ENCODE measurements at regions not wholly inside any gene's neighbourhood (a gene's known extent, or its start where the extent isn't known, plus 50 kb on each side); places are given as distances from the start of the nearest gene placed in this dataset.

GRCh38 chr14:53390008-53390407, 236.9 kb upstream of the DDHD1 start:
- peaks cover 0 to 4% (median 2%) of the 10 kb centered on the region in 5 donors for H3K9me3 ChIP-seq (ENCODE audit: control insufficient read depth in 5 of 5, low read length in 5 of 5)
- H3K4me3 ChIP-seq (ENCODE audit: low read depth in 1 of 5, low read length in 5 of 5): no peak overlapping the region
- H3K4me1 ChIP-seq (ENCODE audit: control insufficient read depth in 5 of 5, insufficient read depth in 5 of 5, low read length in 5 of 5): no peaks in the 10 kb centered on the region
- no peak overlapping the region for H3K9ac ChIP-seq (ENCODE audit: low read length in 5 of 5)
- no peaks in the 10 kb centered on the region for H3K27me3 ChIP-seq (ENCODE audit: control insufficient read depth in 5 of 5, insufficient read depth in 4 of 5, low read length in 5 of 5)
- no peak overlapping the region for H3K27ac ChIP-seq (ENCODE audit: low read depth, low read length)
- no peaks in the 10 kb centered on the region for H3K36me3 ChIP-seq (ENCODE audit: control insufficient read depth in 5 of 5, insufficient read depth in 5 of 5, low read length in 5 of 5)

- H3K9me3 ChIP-seq (ENCODE audit: control insufficient read depth in 5 of 5, low read length in 5 of 5): no peaks in the 10 kb centered on the region
- H3K27me3 ChIP-seq (ENCODE audit: control insufficient read depth in 5 of 5, insufficient read depth in 4 of 5, low read length in 5 of 5): no peaks in the 10 kb centered on the region
- no peak overlapping the region for H3K9ac ChIP-seq (ENCODE audit: low read length in 5 of 5)
- H3K4me3 ChIP-seq (ENCODE audit: low read depth in 1 of 5, low read length in 5 of 5): no peak overlapping the region
- no peak overlapping the region for H3K27ac ChIP-seq (ENCODE audit: low read depth, low read length)
- no peaks in the 10 kb centered on the region for H3K36me3 ChIP-seq (ENCODE audit: control insufficient read depth in 5 of 5, insufficient read depth in 5 of 5, low read length in 5 of 5)
- no peaks in the 10 kb centered on the region for H3K4me1 ChIP-seq (ENCODE audit: control insufficient read depth in 5 of 5, insufficient read depth in 5 of 5, low read length in 5 of 5)
Measured at GRCh38 chr14:53389202-53389601, 236.1 kb upstream of the DDHD1 start.

GRCh38 chr14:53386362-53386761, 233.2 kb upstream of the DDHD1 start:
- H3K27ac ChIP-seq (ENCODE audit: low read depth, low read length): no peak overlapping the region
- no peaks in the 10 kb centered on the region for H3K4me1 ChIP-seq (ENCODE audit: control insufficient read depth in 5 of 5, insufficient read depth in 5 of 5, low read length in 5 of 5)
- no peak overlapping the region for H3K4me3 ChIP-seq (ENCODE audit: low read depth in 1 of 5, low read length in 5 of 5)
- H3K9me3 ChIP-seq (ENCODE audit: control insufficient read depth in 5 of 5, low read length in 5 of 5): no peaks in the 10 kb centered on the region
- no peak overlapping the region for H3K9ac ChIP-seq (ENCODE audit: low read length in 5 of 5)
- no peaks in the 10 kb centered on the region for H3K36me3 ChIP-seq (ENCODE audit: control insufficient read depth in 5 of 5, insufficient read depth in 5 of 5, low read length in 5 of 5)
- H3K27me3 ChIP-seq (ENCODE audit: control insufficient read depth in 5 of 5, insufficient read depth in 4 of 5, low read length in 5 of 5): no peaks in the 10 kb centered on the region

- no peak overlapping the region for H3K4me3 ChIP-seq (ENCODE audit: low read depth in 1 of 5, low read length in 5 of 5)
- H3K27ac ChIP-seq (ENCODE audit: low read depth, low read length): no peak overlapping the region
- no peak overlapping the region for H3K9ac ChIP-seq (ENCODE audit: low read length in 5 of 5)
- H3K36me3 ChIP-seq (ENCODE audit: control insufficient read depth in 5 of 5, insufficient read depth in 5 of 5, low read length in 5 of 5): no peaks in the 10 kb centered on the region
- no peaks in the 10 kb centered on the region for H3K4me1 ChIP-seq (ENCODE audit: control insufficient read depth in 5 of 5, insufficient read depth in 5 of 5, low read length in 5 of 5)
- H3K9me3 ChIP-seq (ENCODE audit: control insufficient read depth in 5 of 5, low read length in 5 of 5): no peaks in the 10 kb centered on the region
- H3K27me3 ChIP-seq (ENCODE audit: control insufficient read depth in 5 of 5, insufficient read depth in 4 of 5, low read length in 5 of 5): no peaks in the 10 kb centered on the region
Measured at GRCh38 chr14:53384536-53384935, 231.4 kb upstream of the DDHD1 start.

- no peak overlapping the region for H3K27ac ChIP-seq (ENCODE audit: low read depth, low read length)
- no peaks in the 10 kb centered on the region for H3K27me3 ChIP-seq (ENCODE audit: control insufficient read depth in 5 of 5, insufficient read depth in 4 of 5, low read length in 5 of 5)
- H3K36me3 ChIP-seq (ENCODE audit: control insufficient read depth in 5 of 5, insufficient read depth in 5 of 5, low read length in 5 of 5): no peaks in the 10 kb centered on the region
- no peak overlapping the region for H3K4me3 ChIP-seq (ENCODE audit: low read depth in 1 of 5, low read length in 5 of 5)
- no peaks in the 10 kb centered on the region for H3K9me3 ChIP-seq (ENCODE audit: control insufficient read depth in 5 of 5, low read length in 5 of 5)
- no peak overlapping the region for H3K9ac ChIP-seq (ENCODE audit: low read length in 5 of 5)
- no peaks in the 10 kb centered on the region for H3K4me1 ChIP-seq (ENCODE audit: control insufficient read depth in 5 of 5, insufficient read depth in 5 of 5, low read length in 5 of 5)
Measured at GRCh38 chr14:53384073-53384472, 230.9 kb upstream of the DDHD1 start.

- H3K27me3 ChIP-seq (ENCODE audit: control insufficient read depth in 5 of 5, insufficient read depth in 4 of 5, low read length in 5 of 5): no peaks in the 10 kb centered on the region
- H3K4me1 ChIP-seq (ENCODE audit: control insufficient read depth in 5 of 5, insufficient read depth in 5 of 5, low read length in 5 of 5): no peaks in the 10 kb centered on the region
- no peaks in the 10 kb centered on the region for H3K9me3 ChIP-seq (ENCODE audit: control insufficient read depth in 5 of 5, low read length in 5 of 5)
- no peak overlapping the region for H3K4me3 ChIP-seq (ENCODE audit: low read depth in 1 of 5, low read length in 5 of 5)
- no peak overlapping the region for H3K9ac ChIP-seq (ENCODE audit: low read length in 5 of 5)
- H3K27ac ChIP-seq (ENCODE audit: low read depth, low read length): no peak overlapping the region
- H3K36me3 ChIP-seq (ENCODE audit: control insufficient read depth in 5 of 5, insufficient read depth in 5 of 5, low read length in 5 of 5): no peaks in the 10 kb centered on the region
Measured at GRCh38 chr14:53381895-53382294, 228.8 kb upstream of the DDHD1 start.

GRCh38 chr14:53380867-53381225, 227.7 kb upstream of the DDHD1 start:
- Histone ChIP-seq H3K4me3 (ENCODE audit: low read depth in 1 of 5, low read length in 5 of 5) (no peak overlapping the region), H3K27ac (ENCODE audit: low read depth, low read length) (no peak overlapping the region), H3K36me3 (ENCODE audit: control insufficient read depth in 5 of 5, insufficient read depth in 5 of 5, low read length in 5 of 5) (no peaks in the 10 kb centered on the region), H3K4me1 (ENCODE audit: control insufficient read depth in 5 of 5, insufficient read depth in 5 of 5, low read length in 5 of 5) (no peaks in the 10 kb centered on the region), H3K9ac (ENCODE audit: low read length in 5 of 5) (no peak overlapping the region), H3K27me3 (ENCODE audit: control insufficient read depth in 5 of 5, insufficient read depth in 4 of 5, low read length in 5 of 5) (no peaks in the 10 kb centered on the region), H3K9me3 (ENCODE audit: control insufficient read depth in 5 of 5, low read length in 5 of 5) (no peaks in the 10 kb centered on the region)

- H3K9ac ChIP-seq (ENCODE audit: low read length in 5 of 5): no peak overlapping the region
- no peak overlapping the region for H3K27ac ChIP-seq (ENCODE audit: low read depth, low read length)
- no peaks in the 10 kb centered on the region for H3K36me3 ChIP-seq (ENCODE audit: control insufficient read depth in 5 of 5, insufficient read depth in 5 of 5, low read length in 5 of 5)
- no peaks in the 10 kb centered on the region for H3K27me3 ChIP-seq (ENCODE audit: control insufficient read depth in 5 of 5, insufficient read depth in 4 of 5, low read length in 5 of 5)
- no peaks in the 10 kb centered on the region for H3K4me1 ChIP-seq (ENCODE audit: control insufficient read depth in 5 of 5, insufficient read depth in 5 of 5, low read length in 5 of 5)
- H3K4me3 ChIP-seq (ENCODE audit: low read depth in 1 of 5, low read length in 5 of 5): no peak overlapping the region
- H3K9me3 ChIP-seq (ENCODE audit: control insufficient read depth in 5 of 5, low read length in 5 of 5): no peaks in the 10 kb centered on the region
Measured at GRCh38 chr14:53380052-53380866, 227.1 kb upstream of the DDHD1 start.

DNA sequence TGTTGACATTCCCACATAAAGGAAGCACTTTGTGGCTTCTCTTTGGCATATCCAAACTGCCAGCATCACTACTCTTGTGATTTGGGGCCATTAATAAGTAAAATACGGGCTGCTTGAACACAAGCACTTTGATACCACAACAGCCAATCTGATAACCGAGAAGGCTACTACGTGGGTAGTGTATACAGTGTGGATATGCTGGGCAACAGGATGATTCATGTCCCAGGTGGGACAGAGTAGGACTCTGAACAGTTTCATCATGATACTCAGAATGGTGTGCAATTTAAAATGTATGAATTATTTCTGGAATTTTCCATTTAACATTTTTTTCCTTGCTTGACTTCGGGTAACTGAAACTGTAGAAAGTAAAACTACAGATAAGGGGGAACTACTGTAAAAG, 225.0 kb upstream of the DDHD1 start:
- H3K27me3 ChIP-seq (ENCODE audit: control insufficient read depth in 5 of 5, insufficient read depth in 4 of 5, low read length in 5 of 5): no peaks in the 10 kb centered on the region
- H3K27ac ChIP-seq (ENCODE audit: low read depth, low read length): no peak overlapping the region
- no peak overlapping the region for H3K4me3 ChIP-seq (ENCODE audit: low read depth in 1 of 5, low read length in 5 of 5)
- no peaks in the 10 kb centered on the region for H3K36me3 ChIP-seq (ENCODE audit: control insufficient read depth in 5 of 5, insufficient read depth in 5 of 5, low read length in 5 of 5)
- H3K9me3 ChIP-seq (ENCODE audit: control insufficient read depth in 5 of 5, low read length in 5 of 5): no peaks in the 10 kb centered on the region
- H3K4me1 ChIP-seq (ENCODE audit: control insufficient read depth in 5 of 5, insufficient read depth in 5 of 5, low read length in 5 of 5): no peaks in the 10 kb centered on the region
- H3K9ac ChIP-seq (ENCODE audit: low read length in 5 of 5): no peak overlapping the region

GRCh38 chr14:53376064-53376463, 222.9 kb upstream of the DDHD1 start:
- Histone ChIP-seq H3K4me1 (ENCODE audit: control insufficient read depth in 5 of 5, insufficient read depth in 5 of 5, low read length in 5 of 5) (no peaks in the 10 kb centered on the region), H3K27ac (ENCODE audit: low read depth, low read length) (no peak overlapping the region), H3K9me3 (ENCODE audit: control insufficient read depth in 5 of 5, low read length in 5 of 5) (no peaks in the 10 kb centered on the region), H3K27me3 (ENCODE audit: control insufficient read depth in 5 of 5, insufficient read depth in 4 of 5, low read length in 5 of 5) (no peaks in the 10 kb centered on the region), H3K4me3 (ENCODE audit: low read depth in 1 of 5, low read length in 5 of 5) (no peak overlapping the region), H3K9ac (ENCODE audit: low read length in 5 of 5) (no peak overlapping the region), H3K36me3 (ENCODE audit: control insufficient read depth in 5 of 5, insufficient read depth in 5 of 5, low read length in 5 of 5) (no peaks in the 10 kb centered on the region)

Data from subcutaneous abdominal adipose tissue (tissue), 5 donors.